Muscle layer of colon (tissue), 2 donors: ENCODE measurements at regions not wholly inside any gene's neighbourhood (a gene's known extent, or its start where the extent isn't known, plus 50 kb on each side); places are given as distances from the start of the nearest gene placed in this dataset.

Source experiments
- H3K27ac ChIP-seq: one replicate; pipeline ENCODE4 v1.7.0; 2013; ENCODE audit warnings: low read depth, mild to moderate bottlenecking, low read length, moderate library complexity
- H3K27me3 ChIP-seq, 2 donors: one replicate each; pipeline ENCODE4 v1.7.0; 2013; ENCODE audit warnings: low read length in 2 of 2, mild to moderate bottlenecking in 2 of 2; ENCODE audit not compliant: insufficient read depth in 2 of 2, control insufficient read depth in 1 of 2
- H3K36me3 ChIP-seq: one replicate; pipeline ENCODE4 v1.7.0; 2013; ENCODE audit warnings: mild to moderate bottlenecking, low read length; ENCODE audit not compliant: insufficient read depth
- H3K4me1 ChIP-seq: one replicate; pipeline ENCODE4 v1.7.0; 2013; ENCODE audit warnings: mild to moderate bottlenecking, low read length; ENCODE audit not compliant: insufficient read depth
- H3K4me3 ChIP-seq, 2 donors: one replicate each; pipeline ENCODE4 v1.7.0; 2013; ENCODE audit warnings: low read length in 2 of 2, low read depth in 1 of 2, mild to moderate bottlenecking in 1 of 2, moderate library complexity in 1 of 2
- H3K9ac ChIP-seq: one replicate; pipeline ENCODE4 v1.7.0; 2013; ENCODE audit warnings: low read length
- H3K9me3 ChIP-seq: one replicate; pipeline ENCODE4 v1.7.0; 2013; ENCODE audit warnings: mild to moderate bottlenecking, low read length
- donor health status: abdominal sarcoma.
- donor health status: Adenocarcinoma of cecum.

DNA sequence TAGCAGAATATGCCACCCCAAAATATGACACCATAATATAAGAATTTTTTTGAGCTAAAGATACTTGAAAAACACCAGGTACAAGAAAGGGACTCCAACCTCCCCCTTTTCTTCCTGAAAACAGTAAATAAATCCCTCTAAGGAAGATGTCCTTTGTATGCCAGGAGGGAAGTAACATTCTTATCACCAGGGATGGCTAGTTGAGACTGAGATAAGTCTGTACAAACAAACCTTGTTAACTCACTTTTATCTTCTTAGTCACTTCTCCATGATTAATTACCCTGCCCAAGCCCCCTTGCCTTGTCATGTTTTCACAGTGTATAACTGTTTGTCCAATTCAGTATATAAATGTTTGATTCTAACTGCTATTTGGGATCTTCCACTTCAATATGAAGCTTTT is 888.0 kb downstream of the PCDH18 start:
- no peak overlapping the region for H3K27ac ChIP-seq
- H3K9ac ChIP-seq, result no peak overlapping the region
- H3K4me1 ChIP-seq, result no peaks in the 10 kb centered on the region
- H3K36me3 ChIP-seq, result no peaks in the 10 kb centered on the region
- no peak overlapping the region for H3K4me3 ChIP-seq
- no peaks in the 10 kb centered on the region for H3K27me3 ChIP-seq
- no peaks in the 10 kb centered on the region for H3K9me3 ChIP-seq

GRCh38 chr4:136643416-136643815 is 888.9 kb downstream of the PCDH18 start:
- H3K4me1 ChIP-seq, result no peaks in the 10 kb centered on the region
- no peaks in the 10 kb centered on the region for H3K27me3 ChIP-seq
- H3K4me3 ChIP-seq, result no peak overlapping the region
- no peak overlapping the region for H3K27ac ChIP-seq
- no peaks in the 10 kb centered on the region for H3K9me3 ChIP-seq
- H3K36me3 ChIP-seq, result no peaks in the 10 kb centered on the region
- no peak overlapping the region for H3K9ac ChIP-seq

DNA sequence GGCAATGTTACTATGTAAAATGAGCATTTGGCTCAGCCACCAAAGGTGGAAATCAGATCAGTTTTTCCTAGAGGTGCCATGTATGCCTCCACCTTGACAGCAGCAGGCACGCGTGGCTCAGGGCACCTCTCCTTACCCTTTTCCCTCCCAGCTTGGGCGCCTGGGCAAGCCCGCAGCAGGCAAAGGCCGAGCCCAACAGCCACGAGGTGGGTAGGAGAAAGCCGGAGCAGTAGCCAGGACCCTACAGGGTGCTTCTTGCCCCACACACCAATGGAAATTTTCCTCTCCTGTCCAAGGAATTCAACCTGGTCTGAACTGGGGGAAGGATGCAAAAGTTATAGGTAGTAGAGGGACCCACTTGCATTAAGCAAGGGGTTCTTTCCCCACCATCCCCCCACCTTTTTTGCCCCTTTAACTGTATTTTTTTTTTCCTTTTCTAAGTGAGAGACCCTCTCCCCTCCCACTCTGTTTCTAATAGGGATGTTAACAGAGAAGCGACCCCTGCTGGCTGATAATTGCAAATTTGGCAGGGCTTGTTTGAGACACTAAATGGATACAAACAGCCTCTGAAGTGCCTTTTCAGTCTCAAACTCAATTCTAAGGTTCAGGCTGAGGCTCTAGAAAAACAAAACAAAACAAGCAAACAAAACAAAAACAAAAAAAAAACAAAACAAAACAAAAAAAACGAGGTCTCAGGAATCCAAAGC is 895.1 kb downstream of the PCDH18 start:
- H3K27ac ChIP-seq, result no peak overlapping the region
- H3K4me3 ChIP-seq, result no peak overlapping the region
- H3K9me3 ChIP-seq, result no peaks in the 10 kb centered on the region
- H3K27me3 ChIP-seq, result no peaks in the 10 kb centered on the region
- H3K9ac ChIP-seq, result no peak overlapping the region
- no peaks in the 10 kb centered on the region for H3K36me3 ChIP-seq
- no peaks in the 10 kb centered on the region for H3K4me1 ChIP-seq

GRCh38 chr4:136636155-136636554 is 896.1 kb downstream of the PCDH18 start:
- Histone ChIP-seq H3K9me3 (no peaks in the 10 kb centered on the region), H3K36me3 (no peaks in the 10 kb centered on the region), H3K4me1 (no peaks in the 10 kb centered on the region), H3K27ac (no peak overlapping the region), H3K9ac (no peak overlapping the region), H3K27me3 (no peaks in the 10 kb centered on the region), H3K4me3 (no peak overlapping the region)

DNA sequence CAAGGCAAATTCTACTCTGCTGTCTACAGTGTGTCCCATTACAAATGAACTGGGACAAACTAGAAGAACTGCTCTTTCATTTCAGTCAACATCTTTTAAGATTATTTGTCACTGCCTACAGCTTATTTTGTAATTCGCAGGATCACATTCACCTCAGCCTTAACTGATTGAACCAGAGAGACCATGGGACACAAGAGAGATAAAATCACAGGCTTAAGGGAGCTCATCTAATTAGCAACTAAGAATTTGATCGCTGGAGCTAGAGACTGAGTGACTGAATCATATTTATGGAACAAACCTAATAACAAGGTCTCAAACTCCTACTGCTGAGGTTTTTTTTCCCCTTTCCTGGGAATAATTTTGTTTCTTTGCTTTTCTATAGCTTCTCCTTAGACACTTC is 898.2 kb downstream of the PCDH18 start:
- H3K36me3 ChIP-seq, result no peaks in the 10 kb centered on the region
- no peak overlapping the region for H3K4me3 ChIP-seq
- H3K27ac ChIP-seq, result no peak overlapping the region
- H3K27me3 ChIP-seq, result no peaks in the 10 kb centered on the region
- no peaks in the 10 kb centered on the region for H3K4me1 ChIP-seq
- no peaks in the 10 kb centered on the region for H3K9me3 ChIP-seq
- H3K9ac ChIP-seq, result no peak overlapping the region

- Histone ChIP-seq H3K4me1 (no peaks in the 10 kb centered on the region), H3K9ac (no peak overlapping the region), H3K27ac (no peak overlapping the region), H3K36me3 (no peaks in the 10 kb centered on the region), H3K9me3 (no peaks in the 10 kb centered on the region), H3K4me3 (no peak overlapping the region), H3K27me3 (no peaks in the 10 kb centered on the region)
These were observed 932.4 kb downstream of the PCDH18 start for GRCh38 chr4:136599890-136600289.

DNA sequence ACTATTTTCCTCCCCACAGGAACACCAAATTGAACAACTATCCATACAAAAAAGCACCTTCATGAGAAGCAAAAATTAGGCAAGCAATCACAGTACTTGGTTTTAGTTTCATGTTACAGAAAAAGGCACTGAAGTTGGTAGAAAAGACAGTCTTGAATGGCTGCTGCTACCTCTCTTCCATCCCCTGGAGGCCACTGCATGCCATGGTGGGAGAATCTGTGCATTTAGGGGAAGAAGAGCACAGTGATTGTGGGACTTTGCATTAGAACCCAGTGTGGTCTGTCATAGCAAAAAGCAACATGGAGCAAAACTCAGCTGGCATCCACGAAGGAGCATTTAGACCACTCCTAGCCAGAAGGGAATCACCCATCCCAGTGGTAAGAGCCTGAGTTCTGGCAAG is 941.9 kb downstream of the PCDH18 start:
- H3K27ac ChIP-seq, result no peak overlapping the region
- no peak overlapping the region for H3K9ac ChIP-seq
- no peaks in the 10 kb centered on the region for H3K4me1 ChIP-seq
- no peaks in the 10 kb centered on the region for H3K27me3 ChIP-seq
- H3K9me3 ChIP-seq, result no peaks in the 10 kb centered on the region
- H3K36me3 ChIP-seq, result no peaks in the 10 kb centered on the region
- H3K4me3 ChIP-seq, result no peak overlapping the region

- Histone ChIP-seq H3K27me3 (no peaks in the 10 kb centered on the region), H3K27ac (no peak overlapping the region), H3K4me3 (no peak overlapping the region), H3K36me3 (no peaks in the 10 kb centered on the region), H3K4me1 (no peaks in the 10 kb centered on the region), H3K9ac (no peak overlapping the region), H3K9me3 (peaks cover 5% of the 10 kb centered on the region)
These were observed 948.7 kb downstream of the PCDH18 start for GRCh38 chr4:136583567-136583966.

GRCh38 chr4:136581119-136581518 is 951.2 kb downstream of the PCDH18 start:
- Histone ChIP-seq H3K27me3 (no peaks in the 10 kb centered on the region), H3K27ac (no peak overlapping the region), H3K4me1 (no peaks in the 10 kb centered on the region), H3K36me3 (no peaks in the 10 kb centered on the region), H3K9me3 (peaks cover 5% of the 10 kb centered on the region), H3K9ac (no peak overlapping the region), H3K4me3 (no peak overlapping the region)

DNA sequence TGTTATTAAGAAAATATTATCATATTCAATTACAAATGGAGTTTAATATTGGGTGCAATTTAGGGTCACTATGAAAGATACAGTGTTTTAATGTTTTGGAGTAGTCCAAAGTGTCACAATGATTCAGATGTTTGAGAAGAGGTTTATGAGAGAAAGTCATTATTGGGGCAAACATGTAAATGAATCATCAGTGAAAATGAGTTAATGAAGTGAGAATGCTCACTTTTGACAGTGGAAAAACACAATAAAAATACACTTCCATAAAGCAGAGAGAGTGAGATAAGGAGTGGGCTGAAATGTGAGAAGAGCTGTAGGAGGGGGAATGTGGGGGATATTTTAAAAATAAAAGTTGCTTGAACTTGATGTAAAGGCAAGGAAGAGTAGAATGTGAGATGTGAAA is 957.1 kb downstream of the PCDH18 start:
- no peaks in the 10 kb centered on the region for H3K36me3 ChIP-seq
- no peaks in the 10 kb centered on the region for H3K27me3 ChIP-seq
- no peak overlapping the region for H3K9ac ChIP-seq
- H3K27ac ChIP-seq, result no peak overlapping the region
- H3K9me3 ChIP-seq, result peaks cover 5% of the 10 kb centered on the region
- no peaks in the 10 kb centered on the region for H3K4me1 ChIP-seq
- H3K4me3 ChIP-seq, result no peak overlapping the region

- Histone ChIP-seq H3K27me3 (no peaks in the 10 kb centered on the region), H3K9ac (no peak overlapping the region), H3K4me3 (no peak overlapping the region), H3K4me1 (no peaks in the 10 kb centered on the region), H3K36me3 (no peaks in the 10 kb centered on the region), H3K9me3 (no peaks in the 10 kb centered on the region), H3K27ac (no peak overlapping the region)
These were observed 958.8 kb downstream of the PCDH18 start for GRCh38 chr4:136573460-136573859.

- Histone ChIP-seq H3K4me3 (no peak overlapping the region), H3K4me1 (no peaks in the 10 kb centered on the region), H3K27me3 (no peaks in the 10 kb centered on the region)
These were observed 961.0 kb downstream of the PCDH18 start for GRCh38 chr4:136571315-136571714.

More at GRCh38 chr4:136571315-136571714, 961.0 kb downstream of the PCDH18 start:
- Histone ChIP-seq H3K36me3 (no peaks in the 10 kb centered on the region), H3K9me3 (no peaks in the 10 kb centered on the region), H3K27ac (no peak overlapping the region), H3K9ac (no peak overlapping the region)
